Stomach (tissue), 4 donors: ENCODE measurements at regions not wholly inside any gene's neighbourhood (a gene's known extent, or its start where the extent isn't known, plus 50 kb on each side); places are given as distances from the start of the nearest gene placed in this dataset.

Experiments
- CTCF ChIP-seq, 7 experiments: fragments of 450-650 bp in 4 of 7; fragments of 200-600 bp in 3 of 7; sonication (generic) in 3 of 7; IDR thresholded peaks; one replicate each; pipeline ENCODE4 v1.5.1; 2016 to 2019; ENCODE audit warnings: antibody characterized with exemption in 7 of 7, control low read depth in 2 of 7, mild to moderate bottlenecking in 1 of 7
- POLR2A ChIP-seq, 4 donors: fragments of 450-650 bp; IDR thresholded peaks; one replicate each; pipeline ENCODE4 v1.6.1; 2016; ENCODE audit warnings: antibody characterized with exemption in 4 of 4, control low read depth in 2 of 4, mild to moderate bottlenecking in 1 of 4, moderate library complexity in 1 of 4

- no peak for TF ChIP-seq CTCF (IDR thresholded peaks at IDR 0.05)
- no peak for TF ChIP-seq POLR2A (IDR thresholded peaks at IDR 0.05)
Observed at GRCh38 chr3:153252963-153253362, 90.9 kb downstream of the RAP2B start.
